NCI-H446 (cell line): ENCODE measurements at regions not wholly inside any gene's neighbourhood (a gene's known extent, or its start where the extent isn't known, plus 50 kb on each side); places are given as distances from the start of the nearest gene placed in this dataset.

Experiments
- DNase-seq, 2 experiments: peaks; one replicate each; lab custom pipeline; 2025; lab: John Stamatoyannopoulos, UW

DNA sequence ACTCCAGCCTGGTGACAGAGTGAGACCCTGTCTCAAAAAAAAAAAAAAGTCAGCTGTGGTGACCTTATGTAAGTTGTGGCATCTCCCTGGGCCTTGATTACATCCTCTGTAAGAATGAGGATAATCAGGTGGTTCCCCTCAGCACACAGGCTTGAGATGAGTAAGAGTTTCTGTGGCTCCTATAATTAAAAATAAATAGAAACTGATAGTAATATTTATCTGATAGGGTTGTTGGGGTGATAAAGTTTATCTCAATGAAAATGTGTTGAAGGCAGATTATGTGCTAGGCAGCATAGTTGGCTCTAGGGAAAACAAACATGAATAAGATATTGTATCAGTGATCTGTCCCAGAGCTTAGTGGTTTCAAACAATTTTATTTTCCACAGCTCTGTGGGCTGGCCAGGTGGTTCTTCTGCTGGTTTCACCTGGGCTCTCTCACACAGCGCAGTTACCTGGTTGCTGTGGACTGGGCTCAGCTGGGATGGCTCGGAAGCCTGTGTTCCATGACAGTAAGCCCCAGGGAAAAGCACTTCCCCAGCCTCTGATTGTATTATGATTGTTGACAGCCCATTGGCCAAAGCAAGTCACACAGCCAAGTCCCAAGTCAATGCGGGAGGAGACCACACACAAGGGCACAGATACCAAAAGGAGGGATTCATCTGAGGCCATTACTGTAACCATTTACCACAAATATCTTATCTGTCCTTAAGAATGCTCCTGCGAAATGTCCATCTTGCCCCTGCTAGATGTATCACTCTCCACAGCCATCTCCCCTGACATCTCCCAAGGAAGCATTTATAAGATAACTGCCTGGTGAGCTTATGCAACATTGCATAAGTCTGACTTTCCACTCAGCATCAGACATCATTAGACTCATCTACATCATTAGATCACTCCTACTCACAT, 151.7 kb downstream of the NUAK1 start:
- DNase-seq = no peak

DNA sequence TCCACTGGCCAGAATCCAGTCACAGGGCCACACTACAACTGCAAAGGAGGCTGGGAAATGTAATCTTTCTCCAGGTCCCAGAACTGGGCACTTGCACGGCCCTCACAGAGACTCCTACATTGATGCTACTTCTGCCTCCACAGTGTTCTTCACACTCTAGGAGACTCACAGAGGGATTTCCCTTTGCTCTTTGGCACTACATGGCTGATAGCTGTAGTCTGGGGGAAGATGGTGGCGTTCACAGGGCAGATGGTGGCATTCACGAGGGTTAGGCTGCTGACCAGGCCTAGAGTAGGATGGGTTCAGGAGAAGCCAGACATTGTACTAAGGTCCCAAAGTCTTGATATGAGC, 151.1 kb downstream of the NUAK1 start:
- DNase-seq = no peak

DNA sequence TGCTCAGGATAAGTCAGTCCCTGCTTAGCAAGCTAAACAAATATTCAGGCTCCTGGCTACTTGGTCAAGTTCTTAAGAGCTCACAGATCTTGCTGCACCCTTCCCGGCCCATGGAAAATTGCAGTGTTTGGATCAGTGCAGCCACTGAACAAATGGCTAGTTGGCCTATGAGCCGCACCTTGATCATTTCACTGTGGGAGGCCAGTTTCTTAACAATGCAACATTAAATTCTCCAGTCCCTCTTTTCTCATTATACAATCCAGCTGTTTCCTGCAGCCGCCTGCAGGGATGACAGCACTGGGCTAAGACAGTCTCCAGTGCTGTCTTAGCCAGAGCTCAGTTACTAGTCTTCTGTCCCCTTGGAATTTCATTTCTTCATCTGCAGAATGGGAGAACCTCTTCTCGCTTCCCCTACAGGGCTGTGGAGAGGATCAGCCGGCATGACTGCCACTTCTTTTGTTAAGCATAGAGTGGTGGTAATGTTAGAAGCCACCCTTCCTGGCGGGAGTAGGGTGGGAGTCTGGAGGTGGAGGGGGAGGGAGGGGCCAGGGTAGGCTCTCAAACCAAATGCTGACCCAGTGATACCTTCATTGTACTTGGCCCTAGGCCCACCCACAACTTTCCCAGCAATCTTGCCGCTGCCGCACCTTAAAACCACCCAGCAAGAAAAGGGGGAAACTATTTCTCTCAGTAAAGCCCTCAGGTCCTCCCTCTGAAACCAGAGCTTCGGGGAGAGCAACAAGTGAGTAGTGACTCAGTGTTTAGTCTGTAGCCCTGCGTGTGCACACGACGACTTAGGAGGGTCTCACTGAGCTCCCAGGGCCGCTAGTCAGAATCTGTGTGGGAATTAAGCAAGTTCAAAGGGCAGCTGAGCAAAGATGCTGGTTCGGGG, 145.7 kb downstream of the NUAK1 start:
- DNase-seq = no peak

DNA sequence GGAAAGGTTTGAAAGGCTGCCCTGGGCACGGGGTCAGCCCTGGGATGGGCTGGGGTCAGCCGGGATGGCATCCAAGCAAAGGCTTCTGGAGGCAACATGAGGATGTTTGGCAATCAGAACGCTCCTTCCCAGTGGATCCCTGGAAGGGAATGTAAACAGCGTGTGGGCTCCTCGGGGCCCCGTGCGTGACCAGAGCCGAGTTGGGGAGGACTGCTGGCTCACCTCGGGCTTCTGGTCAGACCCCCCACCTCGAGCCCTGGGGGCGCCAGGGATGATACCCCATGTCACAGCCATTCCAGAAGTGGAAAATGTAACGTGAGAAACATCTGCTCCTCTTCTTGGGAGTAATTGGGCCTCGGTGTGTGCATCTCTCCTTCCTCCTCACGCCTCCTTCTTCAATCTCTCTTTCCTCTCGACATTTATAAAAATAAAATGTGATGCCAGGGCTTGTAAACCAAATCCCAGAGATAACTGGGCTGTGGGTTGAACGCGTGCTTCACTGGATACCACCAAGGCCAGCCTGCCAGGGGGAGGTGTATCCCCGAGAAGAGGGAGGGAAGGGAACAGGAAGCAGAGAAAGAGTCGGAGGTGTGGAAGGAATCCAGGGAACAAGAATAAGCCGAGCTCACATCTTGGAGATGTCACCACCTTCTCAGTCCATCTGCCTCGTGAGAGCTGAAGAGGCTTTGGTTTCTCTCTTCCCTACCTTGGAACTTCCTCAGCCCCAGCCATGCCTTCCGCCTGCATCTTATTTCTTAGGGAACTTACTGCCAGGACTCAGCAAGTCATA, 144.8 kb downstream of the NUAK1 start:
- DNase-seq = no peak

DNA sequence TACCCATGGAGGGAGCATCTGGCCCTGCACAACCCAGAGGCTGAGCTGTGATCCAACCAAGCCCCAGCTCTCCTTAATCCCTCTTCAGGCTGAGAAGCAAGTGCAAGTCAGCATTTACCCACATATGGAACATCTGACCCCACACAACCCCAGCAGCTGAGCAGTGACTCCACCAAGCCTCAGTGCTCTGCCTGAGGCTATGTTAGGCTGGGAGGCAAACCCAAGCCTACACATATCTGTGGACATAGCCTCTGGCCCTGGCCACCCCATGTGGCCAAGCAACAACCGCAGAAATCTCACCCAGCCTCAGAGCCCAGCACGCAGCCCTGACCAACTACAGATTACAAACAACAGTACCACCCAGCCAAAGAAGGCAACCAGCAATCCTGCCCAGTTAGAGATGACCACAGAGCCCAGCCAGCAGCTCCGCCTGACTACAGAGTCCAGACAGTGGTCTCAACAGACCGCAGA, 142.8 kb downstream of the NUAK1 start:
- no peak for DNase-seq

DNA sequence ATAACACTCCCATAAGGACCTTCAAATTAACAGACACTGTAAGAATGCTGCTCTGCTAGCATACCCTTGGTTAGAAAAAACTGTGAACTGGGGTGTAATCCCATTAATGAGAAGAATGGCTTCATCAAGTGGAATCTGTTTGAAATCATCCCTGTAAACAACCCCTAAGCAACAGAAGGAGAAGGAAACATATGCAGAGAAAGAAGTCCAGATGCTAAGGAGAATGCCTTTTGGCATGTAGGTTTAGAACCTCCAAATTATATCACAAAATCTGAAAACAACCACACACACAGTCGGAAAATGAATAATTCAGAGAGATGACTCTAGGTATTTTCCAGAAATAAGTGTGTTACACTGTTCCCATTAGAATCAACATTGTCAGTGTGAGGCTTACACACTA, 140.2 kb downstream of the NUAK1 start:
- DNase-seq = no peak

DNA sequence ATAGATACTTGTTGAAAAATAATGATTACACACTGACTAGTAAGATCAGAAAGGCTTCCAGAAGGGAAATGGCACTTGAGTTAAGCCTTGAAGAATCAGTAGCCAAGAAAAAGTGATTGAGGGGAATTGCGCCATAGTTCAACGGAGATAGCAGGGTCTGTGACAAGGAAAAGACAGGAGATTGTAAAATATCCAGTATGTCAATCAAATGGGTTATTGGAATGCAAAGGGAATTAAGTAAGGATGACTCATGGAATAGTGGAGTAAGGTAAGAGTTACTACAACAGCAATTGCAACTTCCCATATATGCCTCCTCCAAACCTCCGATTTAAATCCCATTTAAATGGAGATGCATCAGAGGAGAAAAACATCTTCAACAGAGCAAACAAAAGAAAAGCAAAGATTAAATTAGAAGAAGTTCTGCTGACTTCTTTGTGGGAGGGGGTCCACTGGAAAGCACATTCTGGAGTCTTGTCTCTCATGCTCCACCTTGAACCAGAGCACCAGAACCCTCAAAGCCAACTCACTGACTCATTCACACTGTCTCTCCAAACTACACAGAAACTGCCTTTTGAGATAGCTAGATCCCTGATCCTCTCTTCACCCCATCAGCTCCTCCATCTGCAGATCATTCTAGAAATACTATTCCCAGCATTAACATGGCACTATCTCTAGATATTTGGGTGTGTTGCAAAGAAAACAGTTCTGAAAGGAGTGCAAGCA, 138.2 kb downstream of the NUAK1 start:
- DNase-seq = no peak

DNA sequence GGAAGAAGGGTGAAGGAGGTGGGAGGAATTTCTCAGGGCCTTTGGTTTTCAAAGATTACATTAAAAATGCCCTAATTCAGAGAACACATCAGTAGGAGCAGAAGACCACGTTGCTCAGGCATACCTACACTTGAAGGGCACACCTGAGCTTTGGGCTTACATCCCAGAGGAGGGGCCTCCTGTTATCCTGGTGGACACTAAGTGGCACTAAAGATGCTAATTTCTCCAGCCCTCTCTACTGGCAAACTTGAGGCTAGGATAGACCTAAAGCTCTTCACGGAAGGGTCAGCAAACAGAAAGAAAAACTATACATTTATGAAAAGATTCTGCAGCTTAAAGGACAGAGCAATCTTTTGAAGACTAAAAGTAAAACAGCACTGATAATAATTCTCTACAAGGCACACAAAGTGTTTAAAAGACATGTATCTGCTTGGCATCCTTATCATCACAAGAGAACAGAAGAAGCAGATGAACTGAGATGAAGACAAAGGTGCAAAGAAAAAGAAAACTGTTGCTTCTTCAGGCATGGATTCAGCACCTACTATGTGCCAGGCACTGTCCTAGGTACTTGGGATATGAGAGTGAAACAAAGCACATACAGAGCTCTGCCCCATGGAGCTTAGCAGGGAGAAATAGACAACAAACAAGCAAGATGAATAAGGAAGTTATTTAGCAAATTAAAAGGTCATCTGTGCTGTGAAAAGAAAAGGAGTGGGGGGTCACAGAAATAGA, 137.5 kb downstream of the NUAK1 start:
- DNase-seq = no peak

DNA sequence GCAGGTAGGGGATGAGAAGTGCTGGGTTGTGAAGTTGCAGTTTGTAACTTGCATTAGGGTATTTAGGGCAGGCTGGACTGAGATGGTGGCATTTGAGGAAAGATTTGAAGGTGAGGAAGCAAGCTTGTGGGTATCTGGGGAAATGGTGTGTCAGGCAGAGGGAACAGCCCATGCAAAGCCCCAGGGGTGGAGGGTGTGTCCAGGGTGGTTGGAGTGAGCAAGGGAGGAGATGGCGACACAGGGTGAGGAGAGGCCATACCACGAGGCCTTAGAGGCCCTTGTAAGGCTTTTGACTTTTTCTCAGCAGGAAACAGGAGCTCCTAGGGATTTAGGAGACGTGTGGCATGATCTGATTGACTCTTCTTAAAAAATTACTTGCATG, 136.9 kb downstream of the NUAK1 start:
- no peak for DNase-seq

DNA sequence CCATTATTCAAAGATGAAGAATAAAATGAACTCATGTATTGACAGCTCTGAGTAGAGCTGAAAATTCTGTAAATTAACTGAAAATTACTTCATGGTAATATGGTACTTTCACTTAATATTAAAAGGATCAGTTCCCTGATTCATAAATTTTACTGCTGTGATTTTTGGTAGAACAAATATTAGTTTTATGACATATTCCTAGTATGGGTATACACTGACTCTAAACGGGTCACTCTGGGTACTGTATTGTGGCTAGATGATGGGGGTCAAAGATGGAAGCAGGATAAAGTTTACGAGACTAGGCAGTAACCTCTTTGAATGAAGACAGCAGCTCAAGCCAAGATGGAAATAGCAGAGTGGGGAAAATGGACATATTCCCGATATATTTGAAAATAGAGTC, 135.5 kb downstream of the NUAK1 start:
- DNase-seq = no peak

DNA sequence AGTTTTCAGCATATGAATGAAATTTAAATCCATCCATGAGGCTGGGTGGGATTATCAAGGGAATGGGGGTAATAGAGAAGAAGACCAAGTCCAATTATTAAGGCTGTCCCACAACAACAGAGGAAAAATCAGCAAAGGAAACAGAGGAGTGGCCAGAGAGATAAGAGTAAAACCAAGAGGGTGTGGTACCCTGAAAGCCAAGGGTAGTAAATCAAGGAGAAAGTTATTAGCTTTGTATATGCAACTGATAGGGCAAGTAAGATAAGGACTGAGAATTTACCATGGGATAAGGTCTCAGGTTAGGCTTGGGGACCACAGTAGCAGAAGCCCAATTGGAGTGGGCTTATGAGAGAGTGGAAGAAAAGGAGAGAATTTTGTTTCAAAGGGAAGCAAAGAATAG, 134.5 kb downstream of the NUAK1 start:
- no peak for DNase-seq

DNA sequence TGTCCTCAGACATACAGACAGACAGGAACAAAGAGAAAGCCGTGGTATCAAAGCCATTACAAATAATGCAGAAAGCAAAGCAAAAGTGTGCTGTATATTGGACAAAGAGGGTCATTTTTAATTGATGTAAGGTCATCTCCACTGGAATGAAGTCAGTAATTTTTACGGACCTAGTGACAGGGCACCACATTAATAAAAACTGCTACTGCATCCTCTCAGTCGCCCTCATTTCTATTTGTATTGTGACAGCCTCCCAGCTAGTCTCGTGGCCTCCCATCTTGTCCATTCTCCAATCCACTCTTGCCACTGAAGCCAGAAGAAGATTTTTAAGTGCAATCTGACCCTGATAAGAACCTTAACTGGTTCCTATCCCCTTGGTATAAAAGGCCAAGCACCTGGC, 132.4 kb downstream of the NUAK1 start:
- DNase-seq = no peak

DNA sequence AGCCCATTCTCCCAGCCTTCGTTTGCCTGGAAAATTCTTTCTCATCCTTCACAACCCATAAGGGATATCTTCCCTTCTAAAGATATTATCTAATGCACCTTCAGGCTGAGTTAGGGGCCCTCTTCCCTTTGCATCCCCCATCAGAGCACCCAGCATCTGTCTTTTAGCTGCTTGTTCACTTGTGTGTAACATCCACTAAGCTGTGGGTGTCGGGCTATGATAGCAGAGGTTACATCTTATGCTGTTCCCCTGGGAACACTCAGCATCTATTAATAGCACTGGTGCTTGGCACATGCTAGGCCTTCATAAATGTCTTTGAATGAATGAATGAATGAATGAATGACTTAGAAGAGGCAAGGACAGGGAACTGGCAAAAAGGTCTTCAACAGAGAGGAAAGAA, 131.8 kb downstream of the NUAK1 start:
- no peak for DNase-seq

DNA sequence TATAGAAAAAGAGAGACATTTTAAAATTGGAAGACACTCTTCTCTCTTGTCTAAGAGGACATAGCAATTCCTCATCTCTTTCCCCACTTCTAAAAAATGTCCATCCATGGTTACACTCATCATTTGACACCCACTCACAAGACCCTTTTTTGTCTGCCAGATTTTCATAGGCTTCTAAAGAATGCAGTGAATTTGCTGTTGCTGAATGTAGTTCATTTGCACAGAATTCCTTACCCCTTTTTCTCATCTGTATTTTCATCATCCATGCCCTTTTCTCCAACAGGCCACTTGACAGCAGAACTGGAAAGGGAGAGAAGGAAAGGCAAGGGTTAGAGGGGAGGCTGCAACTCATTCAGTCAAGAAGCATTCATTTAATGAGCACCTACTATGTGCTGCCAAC, 128.0 kb downstream of the NUAK1 start:
- DNase-seq = no peak
